ENCODE measurements at regions not wholly inside any gene's neighbourhood (a gene's known extent, or its start where the extent isn't known, plus 50 kb on each side); places are given as distances from the start of the nearest gene placed in this dataset.

DNA sequence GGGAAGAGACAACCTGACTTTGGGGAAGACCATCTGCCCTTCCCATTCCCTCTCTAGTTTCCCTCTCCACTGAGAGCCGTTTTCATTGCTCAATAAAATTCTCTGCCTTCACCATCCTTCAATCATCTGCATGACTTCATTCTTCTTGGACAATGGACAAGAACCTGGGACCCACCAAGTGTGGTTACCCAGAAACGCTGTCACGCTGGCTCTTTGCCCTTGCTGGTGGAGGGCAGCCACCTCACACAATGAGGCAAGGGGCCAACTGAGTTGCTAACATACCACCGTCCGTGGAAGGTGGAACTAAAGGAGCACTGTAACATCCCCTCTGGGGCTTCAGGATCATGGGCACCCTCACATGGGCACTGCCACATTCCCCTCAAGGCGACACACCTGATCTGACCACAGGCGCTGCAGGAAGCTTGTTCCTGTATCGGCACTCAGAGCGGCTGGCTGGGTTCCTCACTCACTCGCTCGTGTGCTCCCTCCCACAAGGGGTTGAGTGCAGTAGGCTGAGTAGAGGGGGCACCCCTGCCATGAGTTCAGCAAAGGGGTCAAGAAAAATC, 652.4 kb downstream of the PLPP3 start:
- Histone ChIP-seq H3K9me3 (ENCODE audit: control insufficient read depth, low read length) (no peaks in the 10 kb centered on the region), H3K27me3 (ENCODE audit: control insufficient read depth in 1 of 2, insufficient read depth in 2 of 2, low read length in 1 of 2) (no peaks in the 10 kb centered on the region), H3K4me1 (ENCODE audit: control insufficient read depth in 1 of 2, insufficient read depth in 2 of 2, low read length in 2 of 2) (no peaks in the 10 kb centered on the region), H3K4me3 (ENCODE audit: low read length in 2 of 2) (no peak overlapping the region), H3K36me3 (ENCODE audit: control insufficient read depth in 1 of 2, insufficient read depth in 2 of 2, low read length in 1 of 2) (no peaks in the 10 kb centered on the region), H3K27ac (ENCODE audit: low read depth in 1 of 2, low read length in 2 of 2) (no peak overlapping the region)
- WGBS, 2 donors, result 59 to 68% methylated on average over 11 of the region's 11 CpGs
- ATAC-seq (ENCODE audit: low FRiP score) (no peak), DNase-seq (peak; percentile 29 to 63)
- intact Hi-C loops (cut with DNase I), result no loop called here

DNA sequence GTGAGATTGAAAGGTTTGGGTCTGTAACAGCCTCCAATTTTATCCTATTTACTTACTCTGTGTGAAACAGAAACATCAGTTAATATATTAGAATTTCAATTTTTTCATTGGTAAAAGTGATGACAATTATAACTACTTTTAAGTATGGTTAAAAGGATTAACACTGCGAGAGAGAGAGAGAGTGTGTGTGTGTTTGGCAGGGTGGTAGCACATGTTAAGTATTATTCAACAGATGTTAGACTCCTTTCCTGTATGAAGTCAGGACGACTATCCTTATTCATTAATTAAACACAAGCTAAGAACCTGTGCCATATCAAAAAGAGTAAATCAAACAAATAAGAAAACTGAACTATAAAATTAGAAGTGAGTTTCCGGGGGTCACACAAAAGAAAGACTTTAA, 662.5 kb downstream of the PLPP3 start:
- no peak overlapping the region for H3K27ac ChIP-seq (ENCODE audit: low read depth in 1 of 2, low read length in 2 of 2)
- no peak for ATAC-seq (ENCODE audit: low FRiP score)
- 82 to 86% methylated on average over 3 of the region's 3 CpGs for WGBS, 2 donors
- H3K27me3 ChIP-seq (ENCODE audit: control insufficient read depth in 1 of 2, insufficient read depth in 2 of 2, low read length in 1 of 2), result no peaks in the 10 kb centered on the region
- H3K4me1 ChIP-seq (ENCODE audit: control insufficient read depth in 1 of 2, insufficient read depth in 2 of 2, low read length in 2 of 2), result no peaks in the 10 kb centered on the region
- H3K4me3 ChIP-seq (ENCODE audit: low read length in 2 of 2), result no peak overlapping the region
- DNase-seq, result no peak
- H3K36me3 ChIP-seq (ENCODE audit: control insufficient read depth in 1 of 2, insufficient read depth in 2 of 2, low read length in 1 of 2), result no peaks in the 10 kb centered on the region
- H3K9me3 ChIP-seq (ENCODE audit: control insufficient read depth, low read length), result no peaks in the 10 kb centered on the region
- intact Hi-C loops (cut with DNase I), result no loop called here

DNA sequence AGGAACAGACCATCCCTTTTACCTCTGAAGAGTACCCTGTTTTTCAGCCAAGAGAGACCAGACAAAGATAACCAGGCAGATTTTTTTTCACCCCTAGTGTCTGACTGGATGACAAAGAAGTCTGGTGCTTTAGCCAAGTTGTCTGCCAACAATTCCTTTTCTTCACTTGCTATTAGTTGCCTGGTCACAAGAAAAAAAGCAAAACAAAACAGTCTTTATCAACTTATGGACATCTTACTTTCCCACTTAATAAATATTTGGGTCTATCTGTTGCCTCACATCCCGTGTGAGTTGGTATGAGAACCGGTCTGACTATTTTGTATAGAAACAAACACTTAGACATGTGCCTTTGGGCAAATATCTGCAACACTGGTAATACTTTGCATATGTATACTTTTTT, 662.9 kb downstream of the PLPP3 start:
- WGBS, 2 donors, result 10 to 15% methylated on average over 2 of the region's 2 CpGs
- H3K9me3 ChIP-seq (ENCODE audit: control insufficient read depth, low read length), result no peaks in the 10 kb centered on the region
- DNase-seq (no peak), ATAC-seq (ENCODE audit: low FRiP score) (no peak)
- H3K36me3 ChIP-seq (ENCODE audit: control insufficient read depth in 1 of 2, insufficient read depth in 2 of 2, low read length in 1 of 2), result no peaks in the 10 kb centered on the region
- no peak overlapping the region for H3K4me3 ChIP-seq (ENCODE audit: low read length in 2 of 2)
- H3K27me3 ChIP-seq (ENCODE audit: control insufficient read depth in 1 of 2, insufficient read depth in 2 of 2, low read length in 1 of 2), result no peaks in the 10 kb centered on the region
- intact Hi-C loops (cut with DNase I), result no loop called here
- no peaks in the 10 kb centered on the region for H3K4me1 ChIP-seq (ENCODE audit: control insufficient read depth in 1 of 2, insufficient read depth in 2 of 2, low read length in 2 of 2)
- H3K27ac ChIP-seq (ENCODE audit: low read depth in 1 of 2, low read length in 2 of 2), result no peak overlapping the region

DNA sequence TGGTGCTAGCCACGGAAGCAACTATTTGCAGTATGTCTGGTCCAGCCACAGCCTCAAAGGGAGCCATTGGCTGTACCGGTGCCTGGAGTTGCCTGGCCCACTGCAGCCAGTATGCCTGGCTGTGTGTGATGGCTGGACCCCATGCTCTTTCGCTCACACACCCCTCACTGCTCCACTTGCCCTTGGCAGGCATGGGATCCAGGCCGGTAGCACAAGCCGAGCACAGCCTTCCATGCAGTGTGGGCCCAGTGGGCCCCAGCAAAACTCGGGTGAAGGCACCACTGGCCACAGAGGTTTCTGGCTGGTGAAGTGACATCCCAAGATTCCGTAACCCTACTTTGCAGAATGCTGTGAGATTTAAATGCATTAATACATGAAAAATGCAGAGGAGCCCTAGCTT, 665.8 kb downstream of the PLPP3 start:
- H3K27ac ChIP-seq (ENCODE audit: low read depth in 1 of 2, low read length in 2 of 2), result no peak overlapping the region
- DNase-seq (peak in 1 of 2 donors; percentile 47), ATAC-seq (ENCODE audit: low FRiP score) (no peak)
- no peak overlapping the region for H3K4me3 ChIP-seq (ENCODE audit: low read length in 2 of 2)
- no peaks in the 10 kb centered on the region for H3K36me3 ChIP-seq (ENCODE audit: control insufficient read depth in 1 of 2, insufficient read depth in 2 of 2, low read length in 1 of 2)
- no peaks in the 10 kb centered on the region for H3K4me1 ChIP-seq (ENCODE audit: control insufficient read depth in 1 of 2, insufficient read depth in 2 of 2, low read length in 2 of 2)
- WGBS, 2 donors, result 97 to 98% methylated on average over 7 of the region's 7 CpGs
- intact Hi-C loops (cut with DNase I), result no loop called here
- H3K27me3 ChIP-seq (ENCODE audit: control insufficient read depth in 1 of 2, insufficient read depth in 2 of 2, low read length in 1 of 2), result no peaks in the 10 kb centered on the region
- no peaks in the 10 kb centered on the region for H3K9me3 ChIP-seq (ENCODE audit: control insufficient read depth, low read length)

DNA sequence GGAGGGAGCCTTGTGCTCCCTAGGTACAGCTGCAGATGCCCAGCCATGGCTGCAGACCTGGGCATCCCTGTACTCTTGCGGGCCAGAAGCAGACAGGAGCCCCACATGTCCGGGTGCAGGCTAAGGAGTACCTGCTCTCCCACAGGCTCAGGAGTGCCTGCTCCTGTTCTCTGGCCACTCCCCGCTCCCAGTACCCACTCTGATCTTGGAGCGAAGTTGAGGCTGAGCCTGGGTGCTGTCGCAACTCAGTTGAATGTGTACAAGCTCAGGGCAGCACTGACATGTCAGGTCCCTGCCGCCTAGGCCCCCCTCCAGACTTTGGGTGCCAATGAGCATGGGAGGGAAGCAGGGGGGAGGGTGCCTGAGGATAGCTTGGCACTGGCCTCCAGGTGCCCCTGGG, 666.9 kb downstream of the PLPP3 start:
- Histone ChIP-seq H3K4me3 (ENCODE audit: low read length in 2 of 2) (no peak overlapping the region), H3K36me3 (ENCODE audit: control insufficient read depth in 1 of 2, insufficient read depth in 2 of 2, low read length in 1 of 2) (no peaks in the 10 kb centered on the region), H3K27me3 (ENCODE audit: control insufficient read depth in 1 of 2, insufficient read depth in 2 of 2, low read length in 1 of 2) (no peaks in the 10 kb centered on the region), H3K4me1 (ENCODE audit: control insufficient read depth in 1 of 2, insufficient read depth in 2 of 2, low read length in 2 of 2) (no peaks in the 10 kb centered on the region), H3K27ac (ENCODE audit: low read depth in 1 of 2, low read length in 2 of 2) (no peak overlapping the region), H3K9me3 (ENCODE audit: control insufficient read depth, low read length) (no peaks in the 10 kb centered on the region)
- DNase-seq, result no peak
- intact Hi-C loops (cut with DNase I), result no loop called here
- 98 to 99% methylated on average over 6 of the region's 6 CpGs for WGBS, 2 donors
- no peak for ATAC-seq (ENCODE audit: low FRiP score)

DNA sequence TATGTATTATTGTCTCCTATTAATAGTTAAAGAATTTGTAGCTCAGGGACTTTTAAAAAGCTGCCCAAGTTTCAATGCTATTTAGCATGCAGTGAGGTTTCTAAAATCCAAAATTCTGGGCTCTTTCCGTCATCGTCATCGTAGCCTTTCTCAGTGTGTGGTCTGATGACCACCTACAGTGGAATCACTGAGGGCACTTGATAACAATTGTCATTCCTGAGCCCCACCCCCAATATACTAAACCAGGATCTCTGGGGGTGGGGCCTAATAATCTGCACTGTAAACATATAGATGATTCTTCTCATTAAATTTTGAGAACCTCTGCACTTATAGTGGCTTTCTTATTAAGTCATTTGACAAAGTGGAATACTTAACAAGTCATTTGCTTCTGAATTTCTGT, 674.8 kb downstream of the PLPP3 start:
- Histone ChIP-seq H3K4me1 (ENCODE audit: control insufficient read depth in 1 of 2, insufficient read depth in 2 of 2, low read length in 2 of 2) (no peaks in the 10 kb centered on the region), H3K27me3 (ENCODE audit: control insufficient read depth in 1 of 2, insufficient read depth in 2 of 2, low read length in 1 of 2) (no peaks in the 10 kb centered on the region), H3K36me3 (ENCODE audit: control insufficient read depth in 1 of 2, insufficient read depth in 2 of 2, low read length in 1 of 2) (no peaks in the 10 kb centered on the region), H3K4me3 (ENCODE audit: low read length in 2 of 2) (no peak overlapping the region), H3K27ac (ENCODE audit: low read depth in 1 of 2, low read length in 2 of 2) (no peak overlapping the region), H3K9me3 (ENCODE audit: control insufficient read depth, low read length) (no peaks in the 10 kb centered on the region)
- WGBS, 2 donors, result 93 to 98% methylated on average over 3 of the region's 3 CpGs
- intact Hi-C loops (cut with DNase I), result no loop called here
- ATAC-seq (ENCODE audit: low FRiP score) (no peak), DNase-seq (no peak)

DNA sequence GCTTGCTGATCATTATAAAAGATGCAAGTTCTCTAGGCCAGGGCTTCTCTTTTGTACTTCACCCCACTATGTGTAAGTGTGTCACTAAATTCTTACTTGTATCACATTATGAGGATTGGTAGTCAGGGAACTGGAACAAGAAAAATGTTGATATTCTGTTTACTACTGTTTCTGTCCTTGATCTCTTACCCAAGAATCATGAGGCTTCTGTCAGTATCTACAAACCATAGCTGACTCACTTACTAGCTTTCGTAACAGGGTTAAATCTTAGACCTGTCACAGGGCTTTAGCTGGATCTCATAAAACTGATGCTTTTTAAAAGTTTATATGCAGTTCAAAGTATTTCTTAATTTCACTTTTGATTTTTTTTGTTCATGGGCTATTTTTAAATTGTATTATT, 681.2 kb downstream of the PLPP3 start:
- no peak for ATAC-seq (ENCODE audit: low FRiP score)
- Histone ChIP-seq H3K4me1 (ENCODE audit: control insufficient read depth in 1 of 2, insufficient read depth in 2 of 2, low read length in 2 of 2) (no peaks in the 10 kb centered on the region), H3K9me3 (ENCODE audit: control insufficient read depth, low read length) (peaks cover 1% of the 10 kb centered on the region), H3K4me3 (ENCODE audit: low read length in 2 of 2) (no peak overlapping the region), H3K27ac (ENCODE audit: low read depth in 1 of 2, low read length in 2 of 2) (no peak overlapping the region), H3K36me3 (ENCODE audit: control insufficient read depth in 1 of 2, insufficient read depth in 2 of 2, low read length in 1 of 2) (no peaks in the 10 kb centered on the region), H3K27me3 (ENCODE audit: control insufficient read depth in 1 of 2, insufficient read depth in 2 of 2, low read length in 1 of 2) (no peaks in the 10 kb centered on the region)
- 95 to 100% methylated on average over 1 of the region's 1 CpG for WGBS, 2 donors
- no peak for DNase-seq
- intact Hi-C loops (cut with DNase I), result no loop called here

DNA sequence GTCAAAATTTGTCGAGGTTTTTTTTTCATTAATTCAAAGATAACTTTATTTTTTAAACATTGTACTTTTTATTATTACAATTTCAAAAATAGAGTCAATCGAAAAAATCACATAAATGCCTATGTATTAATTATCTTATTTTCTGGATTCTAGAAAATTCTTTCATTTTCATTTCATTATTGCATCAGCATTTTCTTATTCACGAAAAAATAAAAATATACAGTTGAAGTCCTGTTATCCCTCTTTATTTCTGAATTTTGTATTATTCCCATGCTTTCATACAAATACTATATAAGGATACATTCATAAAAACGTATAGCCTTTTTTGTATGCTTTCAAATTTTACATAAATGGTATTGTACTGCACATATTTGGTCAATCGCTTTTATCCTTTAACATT, 681.0 kb upstream of the USP24 start:
- no peaks in the 10 kb centered on the region for H3K4me1 ChIP-seq (ENCODE audit: control insufficient read depth in 1 of 2, insufficient read depth in 2 of 2, low read length in 2 of 2)
- 90 to 92% methylated on average over 5 of the region's 5 CpGs for WGBS, 2 donors
- no peaks in the 10 kb centered on the region for H3K36me3 ChIP-seq (ENCODE audit: control insufficient read depth in 1 of 2, insufficient read depth in 2 of 2, low read length in 1 of 2)
- intact Hi-C loops (cut with DNase I), result no loop called here
- no peak overlapping the region for H3K4me3 ChIP-seq (ENCODE audit: low read length in 2 of 2)
- no peaks in the 10 kb centered on the region for H3K27me3 ChIP-seq (ENCODE audit: control insufficient read depth in 1 of 2, insufficient read depth in 2 of 2, low read length in 1 of 2)
- DNase-seq (no peak), ATAC-seq (ENCODE audit: low FRiP score) (no peak)
- peaks cover 1% of the 10 kb centered on the region for H3K9me3 ChIP-seq (ENCODE audit: control insufficient read depth, low read length)
- no peak overlapping the region for H3K27ac ChIP-seq (ENCODE audit: low read depth in 1 of 2, low read length in 2 of 2)

DNA sequence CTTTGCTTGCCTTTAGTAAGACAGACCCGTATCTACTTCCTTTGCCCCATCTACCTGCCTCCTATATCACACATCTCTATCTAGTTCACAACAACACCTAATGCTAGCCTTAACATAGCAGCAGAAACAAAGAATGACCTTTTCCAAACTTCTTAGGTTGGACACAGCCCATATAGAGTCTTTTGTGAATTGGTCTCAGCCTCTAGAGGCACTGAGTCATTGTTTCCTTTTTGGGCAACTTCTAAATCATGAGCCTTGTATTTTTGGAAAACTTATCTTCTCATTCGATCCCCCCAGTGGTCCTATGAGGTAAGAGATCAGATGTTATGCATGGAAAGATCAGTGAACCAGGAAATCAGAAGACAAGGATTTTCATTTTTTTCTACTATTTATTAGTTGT, 679.4 kb upstream of the USP24 start:
- intact Hi-C loops (cut with DNase I), result no loop called here
- Histone ChIP-seq H3K4me3 (ENCODE audit: low read length in 2 of 2) (no peak overlapping the region), H3K4me1 (ENCODE audit: control insufficient read depth in 1 of 2, insufficient read depth in 2 of 2, low read length in 2 of 2) (no peaks in the 10 kb centered on the region), H3K9me3 (ENCODE audit: control insufficient read depth, low read length) (peaks cover 1% of the 10 kb centered on the region), H3K27ac (ENCODE audit: low read depth in 1 of 2, low read length in 2 of 2) (no peak overlapping the region), H3K27me3 (ENCODE audit: control insufficient read depth in 1 of 2, insufficient read depth in 2 of 2, low read length in 1 of 2) (no peaks in the 10 kb centered on the region), H3K36me3 (ENCODE audit: control insufficient read depth in 1 of 2, insufficient read depth in 2 of 2, low read length in 1 of 2) (no peaks in the 10 kb centered on the region)
- no peak for DNase-seq
- ATAC-seq (ENCODE audit: low FRiP score), result no peak
- 49 to 50% methylated on average over 2 of the region's 2 CpGs for WGBS, 2 donors

Data from aorta (tissue), 5 donors.